Esophagus squamous epithelium (tissue), 4 donors: ENCODE measurements at regions not wholly inside any gene's neighbourhood (a gene's known extent, or its start where the extent isn't known, plus 50 kb on each side); places are given as distances from the start of the nearest gene placed in this dataset.

Experiments
- POLR2A ChIP-seq, 4 donors: fragments of 450-650 bp; IDR thresholded peaks; one replicate each; pipeline ENCODE4 v1.6.1; 2017; ENCODE audit warnings: antibody characterized with exemption in 4 of 4, mild to moderate bottlenecking in 4 of 4, moderate library complexity in 3 of 4
- TF ChIP-seq, protein P1 (sequence below), 6 experiments: fragments of 450-650 bp in 4 of 6; fragments of 200-600 bp in 2 of 6; sonication (generic) in 2 of 6; IDR thresholded peaks; one replicate each; pipeline ENCODE4 v1.5.1; 2016 to 2019; ENCODE audit warnings: antibody characterized with exemption in 6 of 6, mild to moderate bottlenecking in 4 of 6, moderate library complexity in 4 of 6

- TF ChIP-seq, protein P1, sequence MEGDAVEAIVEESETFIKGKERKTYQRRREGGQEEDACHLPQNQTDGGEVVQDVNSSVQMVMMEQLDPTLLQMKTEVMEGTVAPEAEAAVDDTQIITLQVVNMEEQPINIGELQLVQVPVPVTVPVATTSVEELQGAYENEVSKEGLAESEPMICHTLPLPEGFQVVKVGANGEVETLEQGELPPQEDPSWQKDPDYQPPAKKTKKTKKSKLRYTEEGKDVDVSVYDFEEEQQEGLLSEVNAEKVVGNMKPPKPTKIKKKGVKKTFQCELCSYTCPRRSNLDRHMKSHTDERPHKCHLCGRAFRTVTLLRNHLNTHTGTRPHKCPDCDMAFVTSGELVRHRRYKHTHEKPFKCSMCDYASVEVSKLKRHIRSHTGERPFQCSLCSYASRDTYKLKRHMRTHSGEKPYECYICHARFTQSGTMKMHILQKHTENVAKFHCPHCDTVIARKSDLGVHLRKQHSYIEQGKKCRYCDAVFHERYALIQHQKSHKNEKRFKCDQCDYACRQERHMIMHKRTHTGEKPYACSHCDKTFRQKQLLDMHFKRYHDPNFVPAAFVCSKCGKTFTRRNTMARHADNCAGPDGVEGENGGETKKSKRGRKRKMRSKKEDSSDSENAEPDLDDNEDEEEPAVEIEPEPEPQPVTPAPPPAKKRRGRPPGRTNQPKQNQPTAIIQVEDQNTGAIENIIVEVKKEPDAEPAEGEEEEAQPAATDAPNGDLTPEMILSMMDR (IDR thresholded peaks at IDR 0.05), result no peak
- TF ChIP-seq POLR2A (IDR thresholded peaks at IDR 0.05), result no peak
Observed at GRCh38 chr4:115763051-115763450, 649.6 kb upstream of the NDST4 start.
